HUES64 (cell line): ENCODE measurements at regions not wholly inside any gene's neighbourhood (a gene's known extent, or its start where the extent isn't known, plus 50 kb on each side); places are given as distances from the start of the nearest gene placed in this dataset.

Experiments used
- H3K27ac ChIP-seq: 2 replicates; pipeline ENCODE4 v1.7.0; 2013; ENCODE audit warnings: low read depth, low read length, inconsistent platforms
- H3K27me3 ChIP-seq: 2 replicates; pipeline ENCODE4 v1.6.1; 2013; ENCODE audit warnings: mild to moderate bottlenecking, low read length; ENCODE audit not compliant: insufficient read depth
- H3K36me3 ChIP-seq: 2 replicates; pipeline ENCODE4 v1.6.1; 2013; ENCODE audit warnings: mild to moderate bottlenecking, low read length; ENCODE audit not compliant: insufficient read depth
- H3K4me1 ChIP-seq: 2 replicates; pipeline ENCODE4 v1.6.1; 2013; ENCODE audit warnings: mild to moderate bottlenecking, low read length, moderate library complexity; ENCODE audit not compliant: insufficient read depth
- H3K4me3 ChIP-seq: 2 replicates; pipeline ENCODE4 v1.5.1; 2013; ENCODE audit warnings: mild to moderate bottlenecking, low read length, moderate library complexity
- H3K9ac ChIP-seq: 2 replicates; pipeline ENCODE4 v1.6.1; 2013; ENCODE audit warnings: mild to moderate bottlenecking, low read depth, low read length
- H3K9me3 ChIP-seq: 2 replicates; pipeline ENCODE4 v1.6.1; 2013; ENCODE audit warnings: low read depth, low read length; ENCODE audit not compliant: insufficient read depth
- WGBS: fragments of 150-250, 120-280 bp; methylation state at CpG from one replicate; pipeline ENCODE4 v1.1.7; 2013; ENCODE audit warnings: missing lambda C conversion rate; 5-methylcytosine and 5-hydroxymethylcytosine counted together

GRCh38 chr7:49158321-49158720 lies 234.0 kb downstream of the CDC14C start:
- WGBS = 100% methylated on average over 1 of the region's 2 CpGs
- H3K4me3 ChIP-seq = no peak overlapping the region
- H3K27ac ChIP-seq = no peak overlapping the region
- no peaks in the 10 kb centered on the region for H3K9me3 ChIP-seq
- no peaks in the 10 kb centered on the region for H3K27me3 ChIP-seq
- H3K36me3 ChIP-seq = no peaks in the 10 kb centered on the region
- no peak overlapping the region for H3K9ac ChIP-seq
- no peaks in the 10 kb centered on the region for H3K4me1 ChIP-seq

- no peaks in the 10 kb centered on the region for H3K27me3 ChIP-seq
- no peaks in the 10 kb centered on the region for H3K4me1 ChIP-seq
- 88% methylated on average over 4 of the region's 4 CpGs for WGBS
- H3K9ac ChIP-seq = no peak overlapping the region
- H3K4me3 ChIP-seq = no peak overlapping the region
- H3K27ac ChIP-seq = no peak overlapping the region
- no peaks in the 10 kb centered on the region for H3K9me3 ChIP-seq
- no peaks in the 10 kb centered on the region for H3K36me3 ChIP-seq
Measured at GRCh38 chr7:49159536-49159935, 235.2 kb downstream of the CDC14C start.

- H3K27ac ChIP-seq = no peak overlapping the region
- no peak overlapping the region for H3K4me3 ChIP-seq
- WGBS = 89% methylated on average over 1 of the region's 1 CpG
- H3K4me1 ChIP-seq = no peaks in the 10 kb centered on the region
- H3K27me3 ChIP-seq = no peaks in the 10 kb centered on the region
- no peaks in the 10 kb centered on the region; the same call in 1 of the 2 replicates for H3K9me3 ChIP-seq
- H3K36me3 ChIP-seq = no peaks in the 10 kb centered on the region
- no peak overlapping the region for H3K9ac ChIP-seq
Measured at GRCh38 chr7:49166441-49166840, 242.1 kb downstream of the CDC14C start.

- 100% methylated on average over 1 of the region's 1 CpG for WGBS
Measured at GRCh38 chr7:49172639-49173038, 248.3 kb downstream of the CDC14C start.

GRCh38 chr7:49174396-49174795 lies 250.0 kb downstream of the CDC14C start:
- no peak overlapping the region for H3K4me3 ChIP-seq
- no peaks in the 10 kb centered on the region for H3K27me3 ChIP-seq
- no peaks in the 10 kb centered on the region for H3K36me3 ChIP-seq
- H3K9me3 ChIP-seq = no peaks in the 10 kb centered on the region
- H3K27ac ChIP-seq = no peak overlapping the region
- WGBS = 93% methylated on average over 1 of the region's 2 CpGs
- H3K9ac ChIP-seq = no peak overlapping the region
- no peaks in the 10 kb centered on the region for H3K4me1 ChIP-seq

More at GRCh38 chr7:49172639-49173038, 248.3 kb downstream of the CDC14C start:
- H3K9ac ChIP-seq = no peak overlapping the region
- H3K36me3 ChIP-seq = no peaks in the 10 kb centered on the region
- no peaks in the 10 kb centered on the region for H3K9me3 ChIP-seq
- H3K27me3 ChIP-seq = no peaks in the 10 kb centered on the region
- H3K27ac ChIP-seq = no peak overlapping the region
- H3K4me3 ChIP-seq = no peak overlapping the region
- H3K4me1 ChIP-seq = no peaks in the 10 kb centered on the region

- H3K9me3 ChIP-seq = no peaks in the 10 kb centered on the region
- H3K4me1 ChIP-seq = no peaks in the 10 kb centered on the region
- 97% methylated on average over 3 of the region's 3 CpGs for WGBS
- no peaks in the 10 kb centered on the region for H3K27me3 ChIP-seq
- H3K27ac ChIP-seq = no peak overlapping the region
- H3K9ac ChIP-seq = no peak overlapping the region
- H3K4me3 ChIP-seq = no peak overlapping the region
- H3K36me3 ChIP-seq = no peaks in the 10 kb centered on the region
Measured at GRCh38 chr7:49187543-49188268, 263.4 kb downstream of the CDC14C start.

- Histone ChIP-seq H3K27me3 (no peaks in the 10 kb centered on the region), H3K4me3 (no peak overlapping the region), H3K27ac (peak overlapping the region; percentile 6; the same call in 1 of the 2 replicates), H3K4me1 (peaks cover 16% of the 10 kb centered on the region), H3K36me3 (no peaks in the 10 kb centered on the region), H3K9me3 (no peaks in the 10 kb centered on the region), H3K9ac (no peak overlapping the region)
- whole genome bisulfite sequencing = 78% methylated on average over 1 of the region's 2 CpGs
Measured at GRCh38 chr7:49228426-49229098, 304.2 kb downstream of the CDC14C start.

- H3K9me3 ChIP-seq = no peaks in the 10 kb centered on the region
- 82% methylated on average over 6 of the region's 6 CpGs for WGBS
Measured at GRCh38 chr7:49229246-49229645, 304.9 kb downstream of the CDC14C start.

GRCh38 chr7:49243521-49243920 lies 319.2 kb downstream of the CDC14C start:
- no CpG with 5 or more reads among the region's 2 CpGs for WGBS
- Histone ChIP-seq H3K9ac (no peak overlapping the region), H3K36me3 (no peaks in the 10 kb centered on the region), H3K4me3 (no peak overlapping the region), H3K27me3 (no peaks in the 10 kb centered on the region), H3K27ac (peak overlapping the region; percentile 98; the same call in 1 of the 2 replicates), H3K4me1 (peaks cover 53% of the 10 kb centered on the region), H3K9me3 (peaks cover 8% of the 10 kb centered on the region; the same call in 1 of the 2 replicates)

More at GRCh38 chr7:49229246-49229645, 304.9 kb downstream of the CDC14C start:
- Histone ChIP-seq H3K9ac (no peak overlapping the region), H3K4me3 (no peak overlapping the region), H3K36me3 (no peaks in the 10 kb centered on the region), H3K27me3 (no peaks in the 10 kb centered on the region), H3K4me1 (peaks cover 16% of the 10 kb centered on the region), H3K27ac (no peak overlapping the region; the same call in 1 of the 2 replicates)

- Histone ChIP-seq H3K9ac (peak overlapping the region; percentile 59), H3K4me3 (peak overlapping the region; percentile 27), H3K27me3 (no peaks in the 10 kb centered on the region), H3K9me3 (no peaks in the 10 kb centered on the region), H3K36me3 (no peaks in the 10 kb centered on the region), H3K27ac (peak overlapping the region; percentile 98), H3K4me1 (peaks cover 55% of the 10 kb centered on the region)
- WGBS = 0% methylated on average over 1 of the region's 1 CpG
Measured at GRCh38 chr7:49244543-49244942, 320.2 kb downstream of the CDC14C start.

GRCh38 chr7:49245062-49245461 lies 320.7 kb downstream of the CDC14C start:
- 15% methylated on average over 2 of the region's 3 CpGs for WGBS
- peak overlapping the region; percentile 59 for H3K9ac ChIP-seq
- H3K27ac ChIP-seq = peak overlapping the region; percentile 98

More at GRCh38 chr7:49245062-49245461, 320.7 kb downstream of the CDC14C start:
- Histone ChIP-seq H3K36me3 (no peaks in the 10 kb centered on the region), H3K4me1 (peaks cover 55% of the 10 kb centered on the region), H3K9me3 (no peaks in the 10 kb centered on the region), H3K27me3 (no peaks in the 10 kb centered on the region), H3K4me3 (peak overlapping the region; percentile 27)
